Keratinocyte (primary cell): ENCODE measurements at regions not wholly inside any gene's neighbourhood (a gene's known extent, or its start where the extent isn't known, plus 50 kb on each side); places are given as distances from the start of the nearest gene placed in this dataset.
"Not testable (repeated sequence)": the region's sequence is repeated elsewhere in the genome, so short reads cannot be mapped to it uniquely, and the experiment has no call there.

ENCODE experiments used
- DNase-seq: peaks from one replicate; pipeline ENCODE4 v3.0.0-alpha.2; 2011; ENCODE audit warnings: low read depth, missing footprints, low spot score
- FAIRE-seq: peaks from 2 replicates; lab custom pipeline; 2011; peaks lifted over from hg19 to GRCh38; lab: Jason Lieb, UNC
- H2AFZ ChIP-seq: 2 replicates; pipeline ENCODE4 v1.6.0; 2012; ENCODE audit warnings: low read length, control low read depth, inconsistent platforms; ENCODE audit not compliant: control insufficient read depth
- H3K27ac ChIP-seq: 2 replicates; pipeline ENCODE4 v1.5.1; 2011; ENCODE audit warnings: low read length; ENCODE audit not compliant: control insufficient read depth, insufficient read depth
- H3K27me3 ChIP-seq: 3 replicates; pipeline ENCODE4 v1.6.0; 2011; ENCODE audit warnings: low read length; ENCODE audit not compliant: control insufficient read depth, insufficient read depth; ENCODE audit errors: extremely low read depth
- H3K36me3 ChIP-seq, 2 experiments: 2 replicates in 1 of 2; 3 replicates in 1 of 2; pipeline ENCODE4 v1.5.1; 2011; ENCODE audit warnings: low read length in 2 of 2, mild to moderate bottlenecking in 1 of 2; ENCODE audit not compliant: control insufficient read depth in 2 of 2, insufficient read depth in 2 of 2; ENCODE audit errors: extremely low read depth in 1 of 2
- H3K4me1 ChIP-seq: 3 replicates; pipeline ENCODE4 v1.5.1; 2011; ENCODE audit warnings: low read length; ENCODE audit not compliant: control insufficient read depth, insufficient read depth; ENCODE audit errors: extremely low read depth
- H3K4me2 ChIP-seq: 3 replicates; pipeline ENCODE4 v1.6.0; 2011; ENCODE audit warnings: low read depth, low read length; ENCODE audit not compliant: control insufficient read depth, insufficient read depth; ENCODE audit errors: extremely low read depth
- H3K4me3 ChIP-seq, 3 experiments: fragments of 200-600 bp in 1 of 3; sonication (generic) in 1 of 3; 2 replicates in 2 of 3; 3 replicates in 1 of 3; pipeline ENCODE4 v1.5.1; 2011 to 2016; ENCODE audit warnings: low read length in 3 of 3, mild to moderate bottlenecking in 3 of 3, control low read depth in 2 of 3, inconsistent platforms in 1 of 3, low read depth in 1 of 3, mixed read lengths in 1 of 3, mixed run types in 1 of 3, moderate library complexity in 1 of 3; ENCODE audit not compliant: control insufficient read depth in 2 of 3, insufficient read depth in 2 of 3; ENCODE audit errors: extremely low read depth in 1 of 3
- H3K79me2 ChIP-seq: 2 replicates; pipeline ENCODE4 v1.6.0; 2012; ENCODE audit warnings: low read length; ENCODE audit not compliant: control insufficient read depth, insufficient read depth
- H3K9ac ChIP-seq: 3 replicates; pipeline ENCODE4 v1.6.0; 2011; ENCODE audit warnings: low read length; ENCODE audit not compliant: control insufficient read depth, insufficient read depth; ENCODE audit errors: extremely low read depth
- H3K9me1 ChIP-seq: 3 replicates; pipeline ENCODE4 v1.6.0; 2011; ENCODE audit warnings: low read length; ENCODE audit not compliant: control insufficient read depth, insufficient read depth; ENCODE audit errors: extremely low read depth
- H3K9me3 ChIP-seq: 2 replicates; pipeline ENCODE4 v1.5.1; 2012; ENCODE audit warnings: low read depth, low read length; ENCODE audit not compliant: control insufficient read depth
- H4K20me1 ChIP-seq: 3 replicates; pipeline ENCODE4 v1.6.0; 2011; ENCODE audit warnings: low read length; ENCODE audit not compliant: control insufficient read depth, insufficient read depth; ENCODE audit errors: extremely low read depth
- EZH2 ChIP-seq: IDR thresholded peaks from one replicate; pipeline ENCODE4 v1.6.1; 2012; ENCODE audit warnings: inconsistent platforms, mild to moderate bottlenecking, low read length, moderate library complexity
- dilution Hi-C: fragments of 300-500 bp; cut with MboI; formaldehyde crosslinking; loops from one replicate; pipeline ENCODE4 v1.7.0; 2020; ENCODE audit warnings: low sequenced_read_pairs; ENCODE audit not compliant: extremely low pct_ligation_motif_present
- TF ChIP-seq, protein P1 (sequence below), 3 experiments: IDR thresholded peaks in 1 of 3; conservative IDR thresholded peaks in 1 of 3; optimal IDR thresholded peaks in 1 of 3; 2 replicates in 2 of 3; 3 replicates in 1 of 3; pipeline versions ENCODE3 to v1.5.1; 2011; ENCODE audit warnings: low read length in 3 of 3, mild to moderate bottlenecking in 3 of 3, moderate library complexity in 2 of 3, control low read depth in 1 of 3, inconsistent platforms in 1 of 3; ENCODE audit not compliant: insufficient read depth in 2 of 3; ENCODE audit errors: extremely low read depth in 1 of 3

DNA sequence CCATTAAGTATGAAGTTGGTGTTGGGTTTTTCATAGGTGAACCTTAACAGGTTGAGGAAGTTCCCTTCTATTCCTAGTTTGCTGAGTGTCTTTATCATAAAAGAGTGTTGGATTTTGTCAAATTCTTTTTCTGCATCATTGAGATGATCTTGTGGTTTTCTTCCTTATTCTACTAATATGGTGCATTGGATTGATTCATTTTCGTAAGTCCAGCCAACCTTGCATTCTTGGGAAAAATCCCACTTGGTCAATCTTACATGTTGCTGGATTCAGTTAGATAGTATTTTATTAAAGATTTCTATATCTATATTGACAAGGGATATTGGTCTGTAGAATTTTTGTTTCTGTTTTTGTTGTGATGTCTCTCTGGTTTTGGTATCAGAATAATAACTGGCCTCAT lies 83.7 kb upstream of the C15orf39 start:
- no peaks in the 10 kb centered on the region for H3K79me2 ChIP-seq
- FAIRE-seq (no peak), DNase-seq (no peak)
- H3K27ac ChIP-seq: no peak overlapping the region
- no peak overlapping the region for H3K4me3 ChIP-seq
- H3K36me3 ChIP-seq: no peaks in the 10 kb centered on the region
- H2AFZ ChIP-seq: no peak overlapping the region
- H4K20me1 ChIP-seq: no peaks in the 10 kb centered on the region
- no peaks in the 10 kb centered on the region for H3K9me1 ChIP-seq
- H3K4me2 ChIP-seq: no peak overlapping the region
- no peaks in the 10 kb centered on the region for H3K9me3 ChIP-seq
- TF ChIP-seq, protein P1, sequence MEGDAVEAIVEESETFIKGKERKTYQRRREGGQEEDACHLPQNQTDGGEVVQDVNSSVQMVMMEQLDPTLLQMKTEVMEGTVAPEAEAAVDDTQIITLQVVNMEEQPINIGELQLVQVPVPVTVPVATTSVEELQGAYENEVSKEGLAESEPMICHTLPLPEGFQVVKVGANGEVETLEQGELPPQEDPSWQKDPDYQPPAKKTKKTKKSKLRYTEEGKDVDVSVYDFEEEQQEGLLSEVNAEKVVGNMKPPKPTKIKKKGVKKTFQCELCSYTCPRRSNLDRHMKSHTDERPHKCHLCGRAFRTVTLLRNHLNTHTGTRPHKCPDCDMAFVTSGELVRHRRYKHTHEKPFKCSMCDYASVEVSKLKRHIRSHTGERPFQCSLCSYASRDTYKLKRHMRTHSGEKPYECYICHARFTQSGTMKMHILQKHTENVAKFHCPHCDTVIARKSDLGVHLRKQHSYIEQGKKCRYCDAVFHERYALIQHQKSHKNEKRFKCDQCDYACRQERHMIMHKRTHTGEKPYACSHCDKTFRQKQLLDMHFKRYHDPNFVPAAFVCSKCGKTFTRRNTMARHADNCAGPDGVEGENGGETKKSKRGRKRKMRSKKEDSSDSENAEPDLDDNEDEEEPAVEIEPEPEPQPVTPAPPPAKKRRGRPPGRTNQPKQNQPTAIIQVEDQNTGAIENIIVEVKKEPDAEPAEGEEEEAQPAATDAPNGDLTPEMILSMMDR (optimal IDR thresholded peaks at IDR 0.05 in 1 of 3, IDR thresholded peaks at IDR 0.05 in 1 of 3, conservative IDR thresholded peaks at IDR 0.05 in 1 of 3; ENCODE audit: extremely low read depth in 1 of 3, insufficient read depth in 2 of 3, low read length in 3 of 3): no peak
- TF ChIP-seq EZH2: no peak
- H3K9ac ChIP-seq: no peak overlapping the region
- H3K4me1 ChIP-seq: no peaks in the 10 kb centered on the region
- peaks cover 7% of the 10 kb centered on the region for H3K27me3 ChIP-seq
- dilution Hi-C loops: no loop called here

DNA sequence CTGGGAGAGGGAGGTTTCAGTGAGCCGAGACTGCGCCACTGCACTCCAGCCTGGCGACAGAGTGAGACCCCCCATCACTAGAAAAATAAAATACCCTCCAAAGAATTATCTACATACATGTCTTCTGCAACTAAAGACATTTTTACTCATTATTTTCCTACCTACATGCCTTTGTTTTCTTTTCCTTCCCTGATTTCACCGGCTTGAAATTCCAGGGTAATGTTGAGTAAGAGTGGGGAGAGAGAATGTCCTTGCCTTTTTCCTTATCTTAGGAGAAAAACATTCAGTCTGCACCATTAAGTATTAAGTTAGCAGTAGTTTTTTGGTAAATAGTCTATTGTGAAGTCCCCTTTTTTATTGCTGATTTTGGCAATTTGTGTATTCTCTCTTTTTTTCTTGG lies 82.4 kb upstream of the C15orf39 start:
- H3K79me2 ChIP-seq, H3K4me2 ChIP-seq, H3K9me1 ChIP-seq, H3K4me1 ChIP-seq, DNase-seq, H3K9ac ChIP-seq, H2AFZ ChIP-seq, H3K27ac ChIP-seq, H3K36me3 ChIP-seq, H3K4me3 ChIP-seq, FAIRE-seq, H4K20me1 ChIP-seq, H3K9me3 ChIP-seq, dilution Hi-C loops, H3K27me3 ChIP-seq: not testable (repeated sequence)

DNA sequence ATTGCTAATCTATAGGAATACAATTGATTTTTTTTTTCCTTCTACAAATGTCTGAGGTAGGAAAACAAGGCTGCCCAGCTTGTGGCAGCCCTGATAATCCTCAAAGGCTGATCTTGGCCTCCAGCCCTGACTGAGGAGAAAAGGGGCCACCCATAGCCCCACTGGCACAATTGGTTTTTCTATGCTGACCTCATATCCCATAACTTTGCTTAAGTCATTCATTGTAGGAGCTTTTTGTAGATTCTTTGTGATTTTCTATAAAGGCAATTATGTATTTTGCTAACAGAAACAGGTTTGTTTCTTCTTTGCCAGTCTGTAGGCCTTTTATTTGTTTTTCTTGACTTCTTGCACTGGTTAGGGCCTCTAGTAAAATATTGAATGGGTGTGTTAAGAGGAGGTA lies 80.2 kb upstream of the C15orf39 start:
- no peak overlapping the region for H3K9ac ChIP-seq
- H3K9me1 ChIP-seq: no peaks in the 10 kb centered on the region
- H3K79me2 ChIP-seq: no peaks in the 10 kb centered on the region
- no peaks in the 10 kb centered on the region for H3K9me3 ChIP-seq
- no peak for DNase-seq
- no peaks in the 10 kb centered on the region for H4K20me1 ChIP-seq
- H3K27ac ChIP-seq: no peak overlapping the region
- no peak overlapping the region for H3K4me2 ChIP-seq
- no peaks in the 10 kb centered on the region for H3K27me3 ChIP-seq
- no peak overlapping the region for H3K4me3 ChIP-seq
- H2AFZ ChIP-seq: no peak overlapping the region
- FAIRE-seq: no peak
- no peak for TF ChIP-seq EZH2
- TF ChIP-seq, protein P1 (optimal IDR thresholded peaks at IDR 0.05 in 1 of 3, IDR thresholded peaks at IDR 0.05 in 1 of 3, conservative IDR thresholded peaks at IDR 0.05 in 1 of 3; ENCODE audit: extremely low read depth in 1 of 3, insufficient read depth in 2 of 3, low read length in 3 of 3): no peak
- no peaks in the 10 kb centered on the region for H3K4me1 ChIP-seq
- no peaks in the 10 kb centered on the region for H3K36me3 ChIP-seq
- dilution Hi-C loops: no loop called here
